A549 (cell line): ENCODE measurements at regions not wholly inside any gene's neighbourhood (a gene's known extent, or its start where the extent isn't known, plus 50 kb on each side); places are given as distances from the start of the nearest gene placed in this dataset.

ENCODE experiments used
- ATAC-seq, 2 experiments: fragments of 200-7000 bp in 1 of 2; fragments of >200 bp in 1 of 2; cut with Nextera tagmentation in 1 of 2; cut with Tn5 transposase in 1 of 2; 3 replicates each; pipeline versions ENCODE4 v1.8.0 to v1.9.1; 2018 to 2020; ENCODE audit warnings: mild to moderate bottlenecking in 1 of 2, moderate library complexity in 1 of 2
- CTCF ChIA-PET: fragments of 300-600 bp; sonication (Branson Sonifier 250); formaldehyde crosslinking; extraction: SDS; loops from one replicate; lab custom pipeline; 2021; ENCODE audit warnings: antibody characterized with exemption, inconsistent platforms; lab: Yijun Ruan, JAX
- POLR2A ChIA-PET: fragments of 350-600 bp; formaldehyde crosslinking; extraction: SDS; loops from one replicate; lab custom pipeline; 2021; ENCODE audit warnings: antibody characterized with exemption, inconsistent platforms; lab: Yijun Ruan, JAX
- DNase-seq, 2 experiments: peaks; one replicate each; pipeline versions ENCODE4 v3.0.0 to v3.0.0-alpha.2; 2011 to 2016; ENCODE audit warnings: low read depth in 1 of 2, low spot score in 1 of 2
- FAIRE-seq: peaks from 2 replicates; lab custom pipeline; 2011; peaks lifted over from hg19 to GRCh38; lab: Jason Lieb, UNC
- H3K27ac ChIP-seq, 2 experiments: fragments of >200 bp; sonication (Bioruptor Twin); formaldehyde crosslinking; 3 replicates each; pipeline ENCODE4 v1.5.1; 2016 to 2017
- H3K4me1 ChIP-seq: fragments of >200 bp; sonication (Bioruptor Twin); formaldehyde crosslinking; 3 replicates; pipeline ENCODE4 v1.6.1; 2016
- H3K4me2 ChIP-seq: fragments of >200 bp; sonication (Bioruptor Twin); formaldehyde crosslinking; 3 replicates; pipeline ENCODE4 v1.6.1; 2016
- H3K4me3 ChIP-seq: fragments of >200 bp; sonication (Bioruptor Twin); formaldehyde crosslinking; 3 replicates; pipeline ENCODE4 v1.5.1; 2016
- H3K9me3 ChIP-seq: fragments of >200 bp; sonication (Bioruptor Twin); formaldehyde crosslinking; 3 replicates; pipeline ENCODE4 v1.6.1; 2016
- BHLHE40 ChIP-seq: IDR thresholded peaks from 2 replicates; pipeline ENCODE4 v1.6.1; 2012; ENCODE audit warnings: low read depth, low read length, inconsistent platforms
- CBX8 ChIP-seq: fragments of 200-600 bp; sonication (generic); IDR thresholded peaks from 2 replicates; pipeline ENCODE4 v1.6.1; 2016
- EHMT2 ChIP-seq: fragments of 200-600 bp; sonication (generic); IDR thresholded peaks from 2 replicates; pipeline ENCODE4 v1.6.1; 2016; ENCODE audit warnings: antibody characterized with exemption, low read depth, mild to moderate bottlenecking, moderate library complexity
- EP300 ChIP-seq, 2 experiments: fragments of >200 bp; sonication (Bioruptor Twin); formaldehyde crosslinking; IDR thresholded peaks; 2 replicates in 1 of 2; 3 replicates in 1 of 2; pipeline ENCODE4 v1.6.1; 2016 to 2017
- ESRRA ChIP-seq: fragments of 150-350 bp; IDR thresholded peaks from 2 replicates; pipeline ENCODE4 v1.6.1; 2014; ENCODE audit warnings: mild to moderate bottlenecking, low read length, borderline replicate concordance
- FOXS1 ChIP-seq: fragments of 250-450 bp; sonication (Bioruptor Pico); IDR thresholded peaks from 2 replicates; pipeline ENCODE4 v1.5.0; 2020; ENCODE audit warnings: mild to moderate bottlenecking, moderate library complexity
- HEYL ChIP-seq: fragments of 250-450 bp; sonication (Bioruptor Pico); IDR thresholded peaks from 2 replicates; pipeline ENCODE4 v1.8.0; 2021; ENCODE audit warnings: mild to moderate bottlenecking, moderate library complexity
- HOXA7 ChIP-seq: fragments of 250-450 bp; sonication (Bioruptor Pico); IDR thresholded peaks from 2 replicates; pipeline ENCODE4 v1.5.0; 2020; ENCODE audit warnings: mild to moderate bottlenecking, moderate library complexity
- HOXB13 ChIP-seq: fragments of 250-450 bp; sonication (Bioruptor Pico); IDR thresholded peaks from 2 replicates; pipeline ENCODE4 v1.5.0; 2020; ENCODE audit warnings: low read depth, mild to moderate bottlenecking, moderate library complexity
- HOXB5 ChIP-seq: fragments of 250-450 bp; sonication (Bioruptor Pico); IDR thresholded peaks from 2 replicates; pipeline ENCODE4 v1.5.0; 2020; ENCODE audit warnings: mild to moderate bottlenecking, moderate library complexity
- JUNB ChIP-seq: fragments of >200 bp; sonication (Bioruptor Twin); formaldehyde crosslinking; IDR thresholded peaks from 2 replicates; pipeline ENCODE4 v1.6.1; 2016
- KDM1A ChIP-seq: fragments of 200-600 bp; sonication (generic); IDR thresholded peaks from 2 replicates; pipeline ENCODE4 v1.6.1; 2016; ENCODE audit warnings: low read depth, mild to moderate bottlenecking
- PHF8 ChIP-seq: fragments of 200-600 bp; sonication (generic); IDR thresholded peaks from 2 replicates; pipeline ENCODE4 v1.6.1; 2016; ENCODE audit warnings: low read depth, mild to moderate bottlenecking, antibody characterized with exemption, moderate library complexity, borderline replicate concordance
- POLR2A ChIP-seq: IDR thresholded peaks from 2 replicates; pipeline ENCODE4 v1.6.1; 2012; ENCODE audit warnings: mild to moderate bottlenecking, low read length
- RAD21 ChIP-seq, 2 experiments: fragments of >200 bp in 1 of 2; sonication (Bioruptor Twin) in 1 of 2; formaldehyde crosslinking in 1 of 2; IDR thresholded peaks in 1 of 2; conservative IDR thresholded peaks in 1 of 2; 2 replicates in 1 of 2; 3 replicates in 1 of 2; pipeline ENCODE4 v1.6.1; 2012 to 2018; ENCODE audit warnings: inconsistent platforms in 1 of 2
- ZNF302 ChIP-seq: fragments of 250-450 bp; sonication (Bioruptor Pico); IDR thresholded peaks from 2 replicates; pipeline ENCODE4 v1.9.0; 2021; ENCODE audit warnings: inconsistent platforms, mild to moderate bottlenecking, moderate library complexity
- WGBS: methylation state at CpG from one replicate; pipeline ENCODE4 v1.1.6; 2017; ENCODE audit errors: missing lambda C conversion rate; 5-methylcytosine and 5-hydroxymethylcytosine counted together
- TF ChIP-seq, protein P1 (sequence below): fragments of >200 bp; sonication (Bioruptor Twin); formaldehyde crosslinking; IDR thresholded peaks from 3 replicates; pipeline ENCODE4 v1.6.1; 2016
- TF ChIP-seq, protein P2 (sequence below): fragments of 150-350 bp; IDR thresholded peaks from 2 replicates; pipeline ENCODE4 v1.6.1; 2014; ENCODE audit warnings: low read depth, mild to moderate bottlenecking, low read length
- TF ChIP-seq, protein P3 (sequence below): fragments of >200 bp; sonication (Bioruptor Twin); formaldehyde crosslinking; IDR thresholded peaks from 3 replicates; pipeline ENCODE4 v1.5.1; 2016

DNA sequence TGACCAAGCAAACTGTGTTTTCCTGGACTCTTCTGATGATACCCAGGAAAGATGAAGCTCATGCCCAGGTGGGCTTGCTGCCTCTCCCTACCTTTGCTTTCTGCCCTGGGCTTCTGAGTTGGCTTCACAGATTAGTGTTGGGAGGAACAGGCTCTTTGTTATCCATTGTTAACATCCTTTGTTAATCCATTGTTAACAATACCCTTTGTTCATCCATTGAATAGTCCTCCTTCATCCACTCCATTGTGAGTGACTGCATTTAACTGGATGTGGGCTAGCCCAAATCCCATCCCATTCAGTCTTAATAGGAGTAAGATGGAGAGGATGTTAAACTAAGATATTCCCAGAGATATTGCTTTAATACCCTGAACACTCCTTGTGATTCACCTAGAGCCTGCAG lies 199.0 kb upstream of the LNX1 start:
- Histone ChIP-seq H3K27ac (no peak overlapping the region), H3K4me2 (no peak overlapping the region), H3K4me1 (no peaks in the 10 kb centered on the region), H3K9me3 (no peaks in the 10 kb centered on the region), H3K4me3 (no peak overlapping the region)
- DNase-seq, result no peak
- no peak for FAIRE-seq
- no peak for TF ChIP-seq HOXB5
- TF ChIP-seq HOXA7, result no peak
- TF ChIP-seq RAD21 (conservative IDR thresholded peaks at IDR 0.05 in 1 of 2, IDR thresholded peaks at IDR 0.05 in 1 of 2), result no peak
- no peak for TF ChIP-seq ESRRA
- no peak for TF ChIP-seq POLR2A
- ATAC-seq, result no peak
- ChIA-PET POLR2A (no interaction called here), CTCF (no interaction called here)

DNA sequence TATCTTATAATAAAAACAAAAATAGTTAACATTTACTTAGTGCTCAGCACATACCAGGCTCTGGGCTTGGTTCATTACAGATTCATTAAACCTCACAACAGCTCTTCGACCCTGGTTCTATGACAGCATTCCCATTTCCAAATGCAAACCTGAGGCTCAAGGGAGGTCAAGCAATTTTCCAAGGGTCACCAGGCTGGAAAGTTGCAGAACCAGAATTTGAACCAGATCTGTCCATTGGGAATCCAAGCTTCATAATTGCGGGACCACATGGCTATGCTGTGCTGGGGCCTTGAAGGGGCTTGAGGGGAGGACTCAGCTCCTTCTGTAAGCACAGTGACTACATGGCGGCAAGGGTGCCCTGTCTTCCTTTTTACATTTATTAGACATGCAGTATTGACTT lies 197.3 kb upstream of the LNX1 start:
- FAIRE-seq, result no peak
- TF ChIP-seq, protein P1, sequence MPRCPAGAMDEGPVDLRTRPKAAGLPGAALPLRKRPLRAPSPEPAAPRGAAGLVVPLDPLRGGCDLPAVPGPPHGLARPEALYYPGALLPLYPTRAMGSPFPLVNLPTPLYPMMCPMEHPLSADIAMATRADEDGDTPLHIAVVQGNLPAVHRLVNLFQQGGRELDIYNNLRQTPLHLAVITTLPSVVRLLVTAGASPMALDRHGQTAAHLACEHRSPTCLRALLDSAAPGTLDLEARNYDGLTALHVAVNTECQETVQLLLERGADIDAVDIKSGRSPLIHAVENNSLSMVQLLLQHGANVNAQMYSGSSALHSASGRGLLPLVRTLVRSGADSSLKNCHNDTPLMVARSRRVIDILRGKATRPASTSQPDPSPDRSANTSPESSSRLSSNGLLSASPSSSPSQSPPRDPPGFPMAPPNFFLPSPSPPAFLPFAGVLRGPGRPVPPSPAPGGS, result no peak
- TF ChIP-seq FOXS1 (CRISPR knock-in tag) (no peak), EP300 (IDR thresholded peaks at IDR 0.05) (no peak), HOXB13 (no peak), BHLHE40 (no peak), KDM1A (no peak), ESRRA (no peak), ZNF302 (CRISPR knock-in tag) (no peak)
- TF ChIP-seq, all 56 proteins: peak for 0
- Histone ChIP-seq H3K9me3 (no peaks in the 10 kb centered on the region), H3K27ac (no peak overlapping the region), H3K4me2 (no peak overlapping the region), H3K4me3 (no peak overlapping the region), H3K4me1 (no peaks in the 10 kb centered on the region)
- ATAC-seq (no peak), DNase-seq (no peak)
- ChIA-PET POLR2A (no interaction called here), CTCF (no interaction called here)
- 73% methylated on average over 2 of the region's 3 CpGs for WGBS

DNA sequence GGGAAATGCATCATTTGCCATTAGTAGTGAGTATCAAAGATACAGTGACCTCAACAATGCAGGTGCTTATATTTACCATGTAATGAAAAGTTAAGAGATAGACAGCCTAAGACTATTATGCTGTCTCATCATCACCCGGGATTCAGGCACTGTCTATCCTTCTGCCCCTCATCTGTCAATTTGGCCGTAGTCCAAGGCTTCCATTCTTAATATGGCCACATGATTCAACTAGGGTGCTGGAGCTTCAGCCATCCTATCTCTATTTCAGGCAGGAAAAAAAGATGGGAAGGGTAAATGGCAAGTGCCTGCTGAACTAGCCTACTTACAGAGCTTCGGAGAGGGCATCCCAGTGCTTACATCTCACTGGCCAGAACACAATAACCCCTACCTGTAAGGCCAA lies 196.7 kb upstream of the LNX1 start:
- no peaks in the 10 kb centered on the region; the same call in 2 of the 3 replicates for H3K4me1 ChIP-seq
- H3K27ac ChIP-seq, result no peak overlapping the region
- FAIRE-seq (no peak), DNase-seq (no peak), ATAC-seq (no peak)
- H3K4me2 ChIP-seq, result no peak overlapping the region
- H3K9me3 ChIP-seq, result no peaks in the 10 kb centered on the region
- POLR2A ChIA-PET, result no interaction called here
- TF ChIP-seq JUNB, result no peak
- TF ChIP-seq FOXS1 (CRISPR knock-in tag), result no peak
- no peak for TF ChIP-seq POLR2A
- TF ChIP-seq EHMT2, result no peak
- no peak overlapping the region for H3K4me3 ChIP-seq
- CTCF ChIA-PET, result interaction anchor here (0.6 kb wide), 1 partner anchor 768 kb away, joined by 3 read pairs; no protein-coding TSS in a partner anchor
- WGBS, result 87% methylated on average over 3 of the region's 3 CpGs

DNA sequence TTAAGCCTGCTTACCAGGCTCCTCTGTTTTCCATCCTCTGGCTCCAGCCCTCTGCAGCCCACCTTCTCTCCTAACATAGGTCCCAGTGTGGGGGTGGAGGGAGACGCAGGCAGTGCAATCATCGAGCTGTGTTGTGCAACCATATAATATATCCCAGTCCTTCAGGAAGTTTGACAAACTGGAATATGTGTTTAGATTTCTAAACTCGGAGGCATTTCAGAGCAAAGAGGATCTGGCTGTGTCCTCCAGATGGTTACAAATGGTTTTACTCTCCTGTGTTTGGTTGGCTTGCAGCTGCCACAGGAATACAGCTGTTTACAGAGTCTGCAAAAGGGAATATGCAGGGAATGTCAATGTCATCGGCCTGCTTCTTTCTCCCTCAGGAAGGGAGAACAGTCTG lies 195.3 kb upstream of the LNX1 start:
- H3K9me3 ChIP-seq, result no peaks in the 10 kb centered on the region
- POLR2A ChIA-PET, result no interaction called here
- no peak overlapping the region for H3K4me3 ChIP-seq
- WGBS, result 78% methylated on average over 4 of the region's 4 CpGs
- TF ChIP-seq HEYL (CRISPR knock-in tag) (no peak), HOXA7 (no peak)
- TF ChIP-seq, all 56 proteins: peak for 0
- Histone ChIP-seq H3K4me1 (peaks cover 10% of the 10 kb centered on the region), H3K27ac (no peak overlapping the region), H3K4me2 (no peak overlapping the region)
- CTCF ChIA-PET, result interaction anchor here (0.7 kb wide), 1 partner anchor 198 kb away, joined by 3 read pairs; no protein-coding TSS in a partner anchor
- ATAC-seq (no peak), DNase-seq (no peak), FAIRE-seq (no peak)

DNA sequence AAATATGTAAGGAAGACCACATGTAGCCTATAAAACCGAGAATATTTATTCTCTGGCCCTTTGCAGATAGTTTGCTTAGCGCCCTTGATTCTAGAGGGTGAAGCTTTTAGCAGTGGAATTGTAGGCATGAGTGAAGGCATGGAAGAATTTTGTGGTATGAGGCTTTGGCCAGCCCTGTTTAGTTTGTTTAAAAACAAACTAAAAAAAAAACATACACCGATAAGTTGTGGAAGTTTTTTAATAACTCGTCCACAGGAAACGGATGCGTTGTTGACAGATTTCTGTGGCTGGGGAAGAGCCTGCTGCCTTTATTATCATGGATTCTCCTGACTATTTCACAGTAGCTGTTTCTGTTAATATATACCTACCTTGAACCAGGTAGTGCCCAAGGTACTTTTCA lies 194.7 kb upstream of the LNX1 start:
- POLR2A ChIA-PET, result no interaction called here

More for the DNA sequence above, 194.7 kb upstream of the LNX1 start:
- ATAC-seq (no peak), FAIRE-seq (no peak), DNase-seq (no peak)
- Histone ChIP-seq H3K27ac (no peak overlapping the region), H3K4me1 (peaks cover 14% of the 10 kb centered on the region), H3K4me3 (no peak overlapping the region), H3K9me3 (no peaks in the 10 kb centered on the region), H3K4me2 (no peak overlapping the region)
- 87% methylated on average over 6 of the region's 6 CpGs for WGBS
- CTCF ChIA-PET, result interaction anchor here (0.7 kb wide), 1 partner anchor 198 kb away, joined by 3 read pairs; no protein-coding TSS in a partner anchor
- TF ChIP-seq CBX8, result no peak
- no peak for TF ChIP-seq POLR2A
- TF ChIP-seq PHF8, result no peak
- TF ChIP-seq, protein P2, sequence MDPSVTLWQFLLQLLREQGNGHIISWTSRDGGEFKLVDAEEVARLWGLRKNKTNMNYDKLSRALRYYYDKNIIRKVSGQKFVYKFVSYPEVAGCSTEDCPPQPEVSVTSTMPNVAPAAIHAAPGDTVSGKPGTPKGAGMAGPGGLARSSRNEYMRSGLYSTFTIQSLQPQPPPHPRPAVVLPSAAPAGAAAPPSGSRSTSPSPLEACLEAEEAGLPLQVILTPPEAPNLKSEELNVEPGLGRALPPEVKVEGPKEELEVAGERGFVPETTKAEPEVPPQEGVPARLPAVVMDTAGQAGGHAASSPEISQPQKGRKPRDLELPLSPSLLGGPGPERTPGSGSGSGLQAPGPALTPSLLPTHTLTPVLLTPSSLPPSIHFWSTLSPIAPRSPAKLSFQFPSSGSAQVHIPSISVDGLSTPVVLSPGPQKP, result no peak
- TF ChIP-seq EP300 (IDR thresholded peaks at IDR 0.05), result no peak
- TF ChIP-seq RAD21 (conservative IDR thresholded peaks at IDR 0.05 in 1 of 2, IDR thresholded peaks at IDR 0.05 in 1 of 2), result no peak
- TF ChIP-seq, protein P3, sequence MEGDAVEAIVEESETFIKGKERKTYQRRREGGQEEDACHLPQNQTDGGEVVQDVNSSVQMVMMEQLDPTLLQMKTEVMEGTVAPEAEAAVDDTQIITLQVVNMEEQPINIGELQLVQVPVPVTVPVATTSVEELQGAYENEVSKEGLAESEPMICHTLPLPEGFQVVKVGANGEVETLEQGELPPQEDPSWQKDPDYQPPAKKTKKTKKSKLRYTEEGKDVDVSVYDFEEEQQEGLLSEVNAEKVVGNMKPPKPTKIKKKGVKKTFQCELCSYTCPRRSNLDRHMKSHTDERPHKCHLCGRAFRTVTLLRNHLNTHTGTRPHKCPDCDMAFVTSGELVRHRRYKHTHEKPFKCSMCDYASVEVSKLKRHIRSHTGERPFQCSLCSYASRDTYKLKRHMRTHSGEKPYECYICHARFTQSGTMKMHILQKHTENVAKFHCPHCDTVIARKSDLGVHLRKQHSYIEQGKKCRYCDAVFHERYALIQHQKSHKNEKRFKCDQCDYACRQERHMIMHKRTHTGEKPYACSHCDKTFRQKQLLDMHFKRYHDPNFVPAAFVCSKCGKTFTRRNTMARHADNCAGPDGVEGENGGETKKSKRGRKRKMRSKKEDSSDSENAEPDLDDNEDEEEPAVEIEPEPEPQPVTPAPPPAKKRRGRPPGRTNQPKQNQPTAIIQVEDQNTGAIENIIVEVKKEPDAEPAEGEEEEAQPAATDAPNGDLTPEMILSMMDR, result no peak
